ENCODE measurements at regions not wholly inside any gene's neighbourhood (a gene's known extent, or its start where the extent isn't known, plus 50 kb on each side); places are given as distances from the start of the nearest gene placed in this dataset.
A peak's percentile ranks its signal among the peaks of the same experiment; 100 is the strongest.

DNA sequence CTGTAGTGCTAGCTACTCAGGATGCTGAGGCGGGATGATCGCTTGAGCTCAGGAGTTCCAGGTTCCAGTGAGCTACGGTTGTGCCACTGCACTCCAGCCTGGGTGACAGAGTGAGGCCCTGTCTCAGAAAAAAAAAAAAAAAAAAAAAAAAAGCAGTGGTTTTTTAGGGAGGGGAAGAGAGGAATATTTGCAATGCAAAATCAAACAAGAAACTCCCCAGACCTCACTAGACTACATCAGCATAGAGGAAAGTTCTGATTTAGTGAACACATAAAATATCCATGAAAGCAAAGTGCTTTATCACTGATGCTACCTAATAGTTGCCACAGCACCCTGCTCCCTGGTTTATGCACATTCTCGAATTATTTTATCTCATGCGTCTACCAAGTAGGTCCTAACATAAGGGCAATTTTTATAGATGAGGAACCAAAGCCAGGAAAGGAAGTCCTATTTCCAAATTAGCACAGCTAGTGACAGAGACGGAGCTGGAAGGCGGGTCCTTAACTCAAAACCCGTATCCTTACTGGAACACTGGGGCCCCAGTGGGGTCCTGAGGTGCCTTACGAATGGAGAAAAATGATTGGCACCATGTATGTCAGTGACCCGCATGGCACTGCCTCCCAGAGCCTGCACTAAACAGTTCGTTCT lies 50.7 kb upstream of the GPR157 start:
- H3K4me1 ChIP-seq (ENCODE audit: control insufficient read depth in 1 of 2, insufficient read depth in 2 of 2, low read length in 2 of 2), result peaks cover 13 to 25% of the 10 kb centered on the region in 2 donors
- H3K27ac ChIP-seq (ENCODE audit: low read length), result peak overlapping the region; percentile 46
- peak overlapping the region in 1 of 2 donors; percentile 89 for H3K4me3 ChIP-seq (ENCODE audit: low read depth in 1 of 2, low read length in 2 of 2)
- no peaks in the 10 kb centered on the region for H3K9me3 ChIP-seq (ENCODE audit: control insufficient read depth in 1 of 2, low read length in 2 of 2)
- H3K27me3 ChIP-seq (ENCODE audit: low read depth, low read length), result no peaks in the 10 kb centered on the region
- peaks cover 0 to 10% of the 10 kb centered on the region in 2 donors for H3K36me3 ChIP-seq (ENCODE audit: control insufficient read depth in 1 of 2, insufficient read depth in 2 of 2, low read length in 2 of 2)

DNA sequence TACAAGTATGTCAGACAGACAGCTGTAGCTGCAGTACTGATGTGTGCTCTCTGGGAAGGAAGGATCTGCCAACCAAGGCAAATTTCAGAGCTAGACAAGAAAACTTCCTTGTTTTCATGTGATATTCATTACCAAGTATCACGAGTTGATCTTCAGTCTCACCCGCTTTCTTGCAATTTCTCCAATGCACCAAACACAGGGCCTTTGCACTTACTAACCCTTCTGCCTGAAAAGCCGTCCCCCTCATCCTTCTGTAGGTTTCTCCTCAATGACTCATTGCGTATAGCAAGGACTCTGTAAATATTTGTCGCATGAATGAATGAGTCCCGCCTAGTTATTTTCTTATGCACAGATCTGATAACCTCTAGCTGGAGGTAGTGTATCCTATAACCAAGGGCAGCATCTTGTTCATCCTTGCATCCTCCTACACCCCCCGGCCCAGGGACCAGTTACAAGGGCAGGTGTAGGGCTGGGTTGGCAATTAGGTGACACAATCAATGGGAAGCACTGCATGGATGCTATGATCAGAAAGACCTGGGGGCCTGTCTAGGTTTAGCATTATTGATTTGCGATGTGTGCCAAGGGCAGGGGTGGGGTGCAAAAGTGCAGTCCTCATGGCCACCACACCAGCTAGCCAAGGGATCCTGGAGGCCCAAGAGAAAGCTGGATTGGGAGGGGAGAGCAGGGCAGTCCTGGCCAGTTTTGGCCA lies 51.4 kb upstream of the GPR157 start:
- no peaks in the 10 kb centered on the region for H3K27me3 ChIP-seq (ENCODE audit: low read depth, low read length)
- H3K27ac ChIP-seq (ENCODE audit: low read length), result peak overlapping the region; percentile 46
- H3K9me3 ChIP-seq (ENCODE audit: control insufficient read depth in 1 of 2, low read length in 2 of 2), result no peaks in the 10 kb centered on the region
- H3K4me3 ChIP-seq (ENCODE audit: low read depth in 1 of 2, low read length in 2 of 2), result peak overlapping the region; percentile 89 to 94
- H3K4me1 ChIP-seq (ENCODE audit: control insufficient read depth in 1 of 2, insufficient read depth in 2 of 2, low read length in 2 of 2), result peaks cover 13 to 25% of the 10 kb centered on the region in 2 donors
- H3K36me3 ChIP-seq (ENCODE audit: control insufficient read depth in 1 of 2, insufficient read depth in 2 of 2, low read length in 2 of 2), result peaks cover 0 to 8% of the 10 kb centered on the region in 2 donors

DNA sequence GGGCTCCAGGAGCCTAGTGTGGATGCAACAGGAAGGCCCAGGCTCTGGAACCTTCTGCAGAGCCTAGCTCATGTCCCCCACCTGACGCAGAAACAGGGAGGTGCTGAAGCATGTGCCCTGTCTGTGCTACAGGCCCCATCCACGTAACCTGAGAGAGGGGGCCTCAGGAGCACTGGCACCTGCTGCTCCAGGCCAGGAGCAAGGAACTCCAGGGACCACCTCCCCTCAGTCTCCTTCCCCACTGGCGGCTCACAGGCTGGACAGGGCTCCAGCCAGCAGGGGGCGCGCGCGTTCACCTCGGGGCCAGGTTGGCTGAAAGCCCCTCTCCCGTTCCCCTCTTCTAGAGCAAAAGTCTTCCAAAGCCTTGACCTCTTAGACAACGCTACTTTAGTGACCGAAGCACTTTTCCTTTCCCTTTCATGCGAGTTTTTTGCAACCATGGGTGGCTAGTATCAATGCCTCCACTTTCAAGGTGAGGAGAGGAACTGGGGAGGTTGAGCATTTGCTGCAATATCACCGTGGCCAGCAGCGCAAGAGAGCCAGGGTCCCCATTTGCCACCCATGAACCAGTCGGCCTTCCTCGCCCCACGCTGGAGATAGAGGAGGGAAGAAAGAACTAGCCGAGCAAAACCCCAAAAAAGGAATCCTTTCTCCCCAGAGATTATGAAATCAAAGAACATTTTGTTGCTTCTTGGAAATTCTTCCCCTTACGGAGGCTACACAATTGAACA lies 52.4 kb upstream of the GPR157 start:
- Histone ChIP-seq H3K36me3 (ENCODE audit: control insufficient read depth in 1 of 2, insufficient read depth in 2 of 2, low read length in 2 of 2) (peaks cover 0 to 4% of the 10 kb centered on the region in 2 donors), H3K27ac (ENCODE audit: low read length) (peak overlapping the region; percentile 74), H3K27me3 (ENCODE audit: low read depth, low read length) (no peaks in the 10 kb centered on the region), H3K4me1 (ENCODE audit: control insufficient read depth in 1 of 2, insufficient read depth in 2 of 2, low read length in 2 of 2) (peaks cover 13 to 25% of the 10 kb centered on the region in 2 donors), H3K9me3 (ENCODE audit: control insufficient read depth in 1 of 2, low read length in 2 of 2) (no peaks in the 10 kb centered on the region), H3K4me3 (ENCODE audit: low read depth in 1 of 2, low read length in 2 of 2) (peak overlapping the region; percentile 89 to 94)

DNA sequence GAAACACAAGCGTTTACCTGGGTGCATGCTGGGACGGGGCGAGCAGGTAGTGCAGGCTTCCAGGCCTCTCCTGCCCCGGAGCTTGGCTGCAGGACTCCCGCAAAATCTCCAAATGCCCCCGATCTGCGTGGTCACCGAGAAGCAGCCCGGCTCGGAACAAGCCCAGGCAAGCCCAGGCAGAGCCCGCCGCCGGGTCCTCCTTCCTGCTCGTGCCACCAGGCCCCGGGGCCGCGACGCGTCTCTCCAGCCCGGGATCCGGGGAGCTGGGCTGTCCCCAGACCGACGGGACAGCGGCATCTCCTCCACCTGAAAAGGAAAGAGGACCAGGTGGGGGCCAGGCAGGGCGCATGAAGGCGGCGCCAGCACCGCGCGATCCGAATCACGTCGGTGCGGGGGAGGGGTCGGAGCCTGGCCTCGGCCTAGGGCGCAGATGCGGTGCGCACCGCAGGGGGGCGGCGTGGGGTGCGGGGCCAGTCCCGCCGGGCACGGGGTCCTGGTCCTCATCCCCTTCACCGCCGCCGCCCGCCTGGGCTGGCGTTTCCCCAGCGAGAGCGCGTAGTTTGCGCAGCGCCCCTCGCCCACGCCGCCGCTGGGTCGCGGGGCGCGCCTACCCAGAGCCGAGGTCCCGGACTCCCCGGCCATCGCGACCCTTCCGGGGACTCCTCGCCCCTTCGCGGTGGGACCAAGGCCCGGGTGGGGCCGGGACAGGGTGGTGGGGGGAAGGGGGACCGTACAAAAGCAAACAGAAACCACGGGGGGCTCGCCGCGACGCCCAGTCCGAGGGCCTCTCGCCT lies 52.4 kb upstream of the H6PD start:
- Histone ChIP-seq H3K4me1 (ENCODE audit: control insufficient read depth in 1 of 2, insufficient read depth in 2 of 2, low read length in 2 of 2) (peaks cover 13 to 25% of the 10 kb centered on the region in 2 donors), H3K9me3 (ENCODE audit: control insufficient read depth in 1 of 2, low read length in 2 of 2) (no peaks in the 10 kb centered on the region), H3K36me3 (ENCODE audit: control insufficient read depth in 1 of 2, insufficient read depth in 2 of 2, low read length in 2 of 2) (no peaks in the 10 kb centered on the region), H3K4me3 (ENCODE audit: low read depth in 1 of 2, low read length in 2 of 2) (peak overlapping the region; percentile 89 to 94), H3K27ac (ENCODE audit: low read length) (peak overlapping the region; percentile 74), H3K27me3 (ENCODE audit: low read depth, low read length) (no peaks in the 10 kb centered on the region)

DNA sequence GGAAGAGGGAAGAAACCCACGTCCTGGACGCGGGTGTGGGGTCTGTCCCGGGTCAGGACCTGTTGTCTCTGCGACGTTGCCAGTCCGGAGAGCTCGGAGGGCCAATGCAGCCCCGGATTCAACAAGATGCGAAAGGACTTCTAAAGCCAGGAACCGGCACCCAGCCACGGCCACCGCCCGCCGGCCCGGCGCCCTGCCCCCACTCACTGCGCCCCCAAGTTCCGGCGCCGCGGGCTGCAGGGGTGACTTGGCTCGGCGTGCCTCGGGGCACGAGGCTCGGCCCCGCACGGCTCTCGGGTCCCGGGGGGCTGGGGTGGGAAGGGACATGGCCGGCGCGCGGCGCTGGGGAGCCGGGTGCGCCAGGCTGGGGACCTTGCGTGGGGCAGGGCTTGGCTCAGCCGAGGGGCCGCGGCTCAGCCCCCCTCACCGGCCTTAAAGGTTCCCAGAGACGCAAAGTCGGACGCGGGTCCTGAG lies 51.8 kb upstream of the H6PD start:
- Histone ChIP-seq H3K9me3 (ENCODE audit: control insufficient read depth in 1 of 2, low read length in 2 of 2) (no peaks in the 10 kb centered on the region), H3K4me1 (ENCODE audit: control insufficient read depth in 1 of 2, insufficient read depth in 2 of 2, low read length in 2 of 2) (peaks cover 13 to 25% of the 10 kb centered on the region in 2 donors), H3K36me3 (ENCODE audit: control insufficient read depth in 1 of 2, insufficient read depth in 2 of 2, low read length in 2 of 2) (no peaks in the 10 kb centered on the region), H3K27ac (ENCODE audit: low read length) (peak overlapping the region; percentile 74), H3K27me3 (ENCODE audit: low read depth, low read length) (no peaks in the 10 kb centered on the region), H3K4me3 (ENCODE audit: low read depth in 1 of 2, low read length in 2 of 2) (peak overlapping the region; percentile 89 to 94)

DNA sequence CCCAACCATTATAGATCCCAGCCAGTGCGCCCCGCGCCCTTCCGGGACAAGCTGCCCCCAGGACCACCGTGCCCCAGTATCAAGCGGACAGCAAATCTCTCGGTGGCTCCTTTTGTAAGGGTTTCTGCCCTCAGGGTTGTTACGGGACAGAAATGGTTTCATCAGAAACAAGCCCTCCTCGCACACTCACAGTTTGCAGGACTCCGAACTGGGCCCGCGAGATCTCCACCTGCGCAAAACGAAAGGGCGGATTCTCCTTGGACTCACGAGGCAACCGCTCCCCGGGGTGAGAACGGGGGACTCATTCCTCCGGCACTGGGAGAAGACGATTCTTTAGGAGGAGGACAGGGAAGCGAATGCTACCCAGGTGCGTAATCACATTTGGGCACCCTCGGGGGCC lies 51.1 kb upstream of the H6PD start:
- Histone ChIP-seq H3K9me3 (ENCODE audit: control insufficient read depth in 1 of 2, low read length in 2 of 2) (no peaks in the 10 kb centered on the region), H3K4me3 (ENCODE audit: low read depth in 1 of 2, low read length in 2 of 2) (peak overlapping the region; percentile 89 to 94), H3K27ac (ENCODE audit: low read length) (no peak overlapping the region), H3K36me3 (ENCODE audit: control insufficient read depth in 1 of 2, insufficient read depth in 2 of 2, low read length in 2 of 2) (no peaks in the 10 kb centered on the region), H3K4me1 (ENCODE audit: control insufficient read depth in 1 of 2, insufficient read depth in 2 of 2, low read length in 2 of 2) (peaks cover 13 to 25% of the 10 kb centered on the region in 2 donors), H3K27me3 (ENCODE audit: low read depth, low read length) (no peaks in the 10 kb centered on the region)

DNA sequence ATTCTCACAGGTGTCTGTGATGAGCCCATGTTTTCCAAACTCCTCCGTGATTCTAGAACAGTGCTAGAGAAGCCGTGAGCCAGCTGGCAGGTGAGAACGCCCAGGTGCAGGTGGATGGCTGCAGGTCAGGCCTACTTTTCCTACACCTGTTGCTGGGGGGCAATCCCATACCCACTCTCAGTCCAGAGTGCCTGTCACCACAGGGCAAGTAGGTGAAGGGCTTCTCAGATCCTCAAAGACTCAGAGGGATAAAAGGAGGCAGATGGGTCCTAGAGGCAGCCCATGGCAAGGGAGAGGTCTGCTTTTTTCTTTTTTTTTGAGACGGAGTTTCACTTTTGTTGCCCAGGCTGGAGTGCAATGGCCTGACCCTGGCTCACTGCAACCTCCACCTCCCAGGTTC lies 50.7 kb upstream of the H6PD start:
- H3K4me3 ChIP-seq (ENCODE audit: low read depth in 1 of 2, low read length in 2 of 2), result peak overlapping the region; percentile 89 to 94
- H3K36me3 ChIP-seq (ENCODE audit: control insufficient read depth in 1 of 2, insufficient read depth in 2 of 2, low read length in 2 of 2), result no peaks in the 10 kb centered on the region
- no peaks in the 10 kb centered on the region for H3K9me3 ChIP-seq (ENCODE audit: control insufficient read depth in 1 of 2, low read length in 2 of 2)
- no peaks in the 10 kb centered on the region for H3K27me3 ChIP-seq (ENCODE audit: low read depth, low read length)
- no peak overlapping the region for H3K27ac ChIP-seq (ENCODE audit: low read length)
- peaks cover 13 to 25% of the 10 kb centered on the region in 2 donors for H3K4me1 ChIP-seq (ENCODE audit: control insufficient read depth in 1 of 2, insufficient read depth in 2 of 2, low read length in 2 of 2)

DNA sequence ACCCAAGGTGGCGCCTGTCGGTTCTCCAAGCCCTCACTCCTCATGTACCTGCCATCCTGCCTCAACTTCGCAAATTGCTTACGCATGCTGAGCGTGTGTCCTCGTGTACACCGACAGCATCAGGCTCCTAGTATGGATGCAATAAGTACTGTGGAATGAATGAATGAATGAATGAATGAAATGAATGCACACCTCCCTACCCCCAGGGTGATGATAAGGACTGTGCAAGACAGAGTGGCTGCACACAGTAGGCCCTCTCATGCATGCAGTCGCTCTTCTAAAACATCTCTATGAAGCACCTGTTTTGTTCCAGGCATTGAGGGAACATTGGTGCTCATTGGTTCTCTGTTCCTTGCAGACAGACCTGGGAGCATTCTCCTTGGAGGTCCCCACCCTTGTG lies 49.8 kb upstream of the H6PD start:
- no peaks in the 10 kb centered on the region for H3K27me3 ChIP-seq (ENCODE audit: low read depth, low read length)
- H3K36me3 ChIP-seq (ENCODE audit: control insufficient read depth in 1 of 2, insufficient read depth in 2 of 2, low read length in 2 of 2), result no peaks in the 10 kb centered on the region
- no peak overlapping the region for H3K27ac ChIP-seq (ENCODE audit: low read length)
- H3K4me3 ChIP-seq (ENCODE audit: low read depth in 1 of 2, low read length in 2 of 2), result no peak overlapping the region
- H3K9me3 ChIP-seq (ENCODE audit: control insufficient read depth in 1 of 2, low read length in 2 of 2), result no peaks in the 10 kb centered on the region
- peaks cover 13 to 25% of the 10 kb centered on the region in 2 donors for H3K4me1 ChIP-seq (ENCODE audit: control insufficient read depth in 1 of 2, insufficient read depth in 2 of 2, low read length in 2 of 2)
